GM23338 (cell line): ENCODE measurements at regions not wholly inside any gene's neighbourhood (a gene's known extent, or its start where the extent isn't known, plus 50 kb on each side); places are given as distances from the start of the nearest gene placed in this dataset.

ENCODE experiments used
- ATAC-seq: fragments of 200-7000 bp; cut with Tn5 transposase; 3 replicates; pipeline ENCODE4 v1.9.1; 2020
- DNase-seq: peaks from one replicate; pipeline ENCODE4 v3.0.0-alpha.2; 2015; ENCODE audit warnings: low spot score
- H2AFZ ChIP-seq: fragments of 200-600 bp; sonication (generic); 2 replicates; pipeline ENCODE4 v1.8.0; 2016; ENCODE audit warnings: antibody characterized with exemption, mild to moderate bottlenecking, moderate library complexity
- H3F3A ChIP-seq: fragments of 200-600 bp; sonication (generic); replicated peaks from 2 replicates; pipeline ENCODE4 v1.8.0; 2017; ENCODE audit warnings: antibody characterized with exemption, mixed run types, low read depth
- H3K27ac ChIP-seq: fragments of 200-600 bp; sonication (generic); 2 replicates; pipeline ENCODE4 v1.6.1; 2016; ENCODE audit warnings: low read depth
- H3K27me3 ChIP-seq: fragments of 200-600 bp; sonication (generic); 2 replicates; pipeline ENCODE4 v1.8.0; 2016; ENCODE audit warnings: mild to moderate bottlenecking, mixed run types, moderate library complexity; ENCODE audit not compliant: insufficient read depth
- H3K36me3 ChIP-seq: fragments of 200-600 bp; sonication (generic); 2 replicates; pipeline ENCODE4 v1.8.0; 2016; ENCODE audit warnings: mild to moderate bottlenecking; ENCODE audit not compliant: insufficient read depth
- H3K4me1 ChIP-seq: fragments of 200-600 bp; sonication (generic); 2 replicates; pipeline ENCODE4 v1.8.0; 2016; ENCODE audit warnings: mild to moderate bottlenecking, moderate library complexity; ENCODE audit not compliant: insufficient read depth
- H3K4me2 ChIP-seq: fragments of 200-600 bp; sonication (generic); 2 replicates; pipeline ENCODE4 v1.7.1; 2017; ENCODE audit warnings: mixed run types
- H3K4me3 ChIP-seq: fragments of 200-600 bp; sonication (generic); 2 replicates; pipeline ENCODE4 v1.6.1; 2016; ENCODE audit warnings: mixed run types
- H3K79me2 ChIP-seq: fragments of 200-600 bp; sonication (generic); replicated peaks from 2 replicates; pipeline ENCODE4 v1.8.0; 2017; ENCODE audit warnings: mild to moderate bottlenecking; ENCODE audit not compliant: insufficient read depth
- H3K9me2 ChIP-seq: fragments of 200-600 bp; sonication (generic); 2 replicates; pipeline ENCODE4 v1.8.0; 2017; ENCODE audit not compliant: insufficient read depth
- H4K20me1 ChIP-seq: fragments of 200-600 bp; sonication (generic); replicated peaks from 2 replicates; pipeline ENCODE4 v1.8.0; 2017; ENCODE audit warnings: mild to moderate bottlenecking; ENCODE audit not compliant: insufficient read depth
- H3K27ac Mint-ChIP-seq: 2 replicates; pipeline ENCODE4 v1.8.0; 2020; ENCODE audit warnings: inconsistent platforms, mild to moderate bottlenecking, moderate library complexity, mixed read lengths
- H3K27me3 Mint-ChIP-seq: 3 replicates; pipeline ENCODE4 v1.8.0; 2022; ENCODE audit warnings: low read depth, mild to moderate bottlenecking, moderate library complexity, mixed read lengths, inconsistent platforms; ENCODE audit not compliant: insufficient read depth, poor library complexity
- H3K36me3 Mint-ChIP-seq: 3 replicates; pipeline ENCODE4 v1.8.0; 2021; ENCODE audit warnings: low read depth, mild to moderate bottlenecking, inconsistent platforms, moderate library complexity, mixed read lengths
- H3K4me1 Mint-ChIP-seq: 3 replicates; pipeline ENCODE4 v1.8.0; 2020; ENCODE audit warnings: mild to moderate bottlenecking, inconsistent platforms, mixed read lengths
- H3K4me3 Mint-ChIP-seq: 3 replicates; pipeline ENCODE4 v1.8.0; 2021; ENCODE audit warnings: moderate library complexity, mild to moderate bottlenecking, inconsistent platforms, mixed read lengths
- H3K9me3 Mint-ChIP-seq: 3 replicates; pipeline ENCODE4 v1.8.0; 2020; ENCODE audit warnings: moderate library complexity, mild to moderate bottlenecking, inconsistent platforms, mixed read lengths
- CREB1 ChIP-seq: fragments of 250-450 bp; sonication (Bioruptor Pico); IDR thresholded peaks from 2 replicates; pipeline ENCODE4 v1.5.0; 2020; ENCODE audit warnings: low read depth, mild to moderate bottlenecking, moderate library complexity
- EZH2 ChIP-seq: fragments of 200-600 bp; sonication (generic); IDR thresholded peaks from one replicate; pipeline ENCODE4 v1.8.0; 2017; ENCODE audit warnings: antibody characterized with exemption, mild to moderate bottlenecking, low read depth; ENCODE audit not compliant: unreplicated experiment
- EZH2phosphoT487 ChIP-seq: fragments of 200-600 bp; sonication (generic); IDR thresholded peaks from one replicate; pipeline ENCODE4 v1.8.1; 2018; ENCODE audit warnings: antibody characterized with exemption; ENCODE audit not compliant: unreplicated experiment
- JUNB ChIP-seq: IDR thresholded peaks from one replicate; pipeline ENCODE4 v1.6.1; 2016; ENCODE audit warnings: antibody characterized with exemption; ENCODE audit not compliant: unreplicated experiment
- NANOG ChIP-seq: IDR thresholded peaks from 2 replicates; pipeline ENCODE4 v1.6.1; 2016; ENCODE audit warnings: antibody characterized with exemption, borderline replicate concordance
- POLR2AphosphoS5 ChIP-seq: IDR thresholded peaks from 2 replicates; pipeline ENCODE4 v1.6.1; 2016; ENCODE audit warnings: antibody characterized with exemption, low read depth
- STAT1 ChIP-seq: IDR thresholded peaks from one replicate; pipeline ENCODE4 v1.6.1; 2016; ENCODE audit warnings: antibody characterized with exemption; ENCODE audit not compliant: unreplicated experiment
- ZNF114 ChIP-seq: fragments of 250-450 bp; sonication (Bioruptor Pico); IDR thresholded peaks from 2 replicates; pipeline ENCODE4 v1.5.0; 2020; ENCODE audit warnings: mild to moderate bottlenecking, moderate library complexity
- ZNF331 ChIP-seq: fragments of 250-450 bp; sonication (Bioruptor Pico); IDR thresholded peaks from 2 replicates; pipeline ENCODE4 v1.5.0; 2020; ENCODE audit warnings: low read depth, mild to moderate bottlenecking, moderate library complexity
- TF ChIP-seq, protein P1 (sequence below): fragments of 250-450 bp; sonication (Bioruptor Pico); IDR thresholded peaks from 2 replicates; pipeline ENCODE4 v1.5.0; 2020; ENCODE audit warnings: mild to moderate bottlenecking, moderate library complexity
- TF ChIP-seq, protein P2 (sequence below): IDR thresholded peaks from one replicate; pipeline ENCODE4 v1.6.1; 2018; ENCODE audit warnings: antibody characterized with exemption; ENCODE audit not compliant: unreplicated experiment
- TF ChIP-seq, protein P3 (sequence below): IDR thresholded peaks from 2 replicates; pipeline ENCODE4 v1.6.1; 2016; ENCODE audit warnings: antibody characterized with exemption
- TF ChIP-seq, protein P4 (sequence below), 2 experiments: fragments of 200-600 bp in 1 of 2; sonication (generic) in 1 of 2; conservative IDR thresholded peaks; 2 replicates each; pipeline versions ENCODE4 v1.5.1 to v1.6.1; 2016 to 2017; ENCODE audit warnings: antibody characterized with exemption in 2 of 2, low read depth in 2 of 2, mild to moderate bottlenecking in 2 of 2, moderate library complexity in 1 of 2

DNA sequence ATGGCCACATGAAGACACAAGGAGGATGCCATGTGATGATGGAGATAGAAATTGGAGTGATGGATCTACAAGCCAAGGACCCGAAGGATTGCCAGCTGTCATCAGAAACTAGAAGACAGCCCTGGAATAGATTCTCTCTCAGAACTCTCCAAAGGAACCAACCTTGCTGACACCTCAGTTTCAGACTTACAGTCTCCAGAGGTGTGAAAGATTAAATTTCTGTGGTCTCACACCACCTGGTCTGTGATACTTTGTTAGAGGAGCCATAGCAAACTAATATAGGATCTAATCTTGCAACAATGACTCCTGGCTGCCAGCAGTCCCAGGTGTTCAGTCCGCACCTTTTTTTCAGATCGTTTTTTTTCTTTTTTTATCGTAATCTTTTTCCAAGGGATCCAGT, 647.3 kb upstream of the GHITM start:
- H2AFZ ChIP-seq, result no peak overlapping the region
- H3K27me3 ChIP-seq, result no peaks in the 10 kb centered on the region
- H3K36me3 ChIP-seq, result no peaks in the 10 kb centered on the region; the same call in 1 of the 2 replicates
- Mint-ChIP-seq H3K27ac (no peak overlapping the region), H3K4me3 (no peak overlapping the region), H3K9me3 (no peaks in the 10 kb centered on the region), H3K27me3 (no peaks in the 10 kb centered on the region), H3K36me3 (no peaks in the 10 kb centered on the region), H3K4me1 (no peaks in the 10 kb centered on the region)
- no peak overlapping the region for H3K4me3 ChIP-seq
- no peak overlapping the region for H3K27ac ChIP-seq
- TF ChIP-seq ZNF331 (CRISPR knock-in tag) (no peak), NANOG (no peak), POLR2AphosphoS5 (no peak), EZH2 (no peak), STAT1 (no peak), CREB1 (CRISPR knock-in tag) (no peak), ZNF114 (no peak), EZH2phosphoT487 (no peak), JUNB (no peak)
- TF ChIP-seq, protein P1, sequence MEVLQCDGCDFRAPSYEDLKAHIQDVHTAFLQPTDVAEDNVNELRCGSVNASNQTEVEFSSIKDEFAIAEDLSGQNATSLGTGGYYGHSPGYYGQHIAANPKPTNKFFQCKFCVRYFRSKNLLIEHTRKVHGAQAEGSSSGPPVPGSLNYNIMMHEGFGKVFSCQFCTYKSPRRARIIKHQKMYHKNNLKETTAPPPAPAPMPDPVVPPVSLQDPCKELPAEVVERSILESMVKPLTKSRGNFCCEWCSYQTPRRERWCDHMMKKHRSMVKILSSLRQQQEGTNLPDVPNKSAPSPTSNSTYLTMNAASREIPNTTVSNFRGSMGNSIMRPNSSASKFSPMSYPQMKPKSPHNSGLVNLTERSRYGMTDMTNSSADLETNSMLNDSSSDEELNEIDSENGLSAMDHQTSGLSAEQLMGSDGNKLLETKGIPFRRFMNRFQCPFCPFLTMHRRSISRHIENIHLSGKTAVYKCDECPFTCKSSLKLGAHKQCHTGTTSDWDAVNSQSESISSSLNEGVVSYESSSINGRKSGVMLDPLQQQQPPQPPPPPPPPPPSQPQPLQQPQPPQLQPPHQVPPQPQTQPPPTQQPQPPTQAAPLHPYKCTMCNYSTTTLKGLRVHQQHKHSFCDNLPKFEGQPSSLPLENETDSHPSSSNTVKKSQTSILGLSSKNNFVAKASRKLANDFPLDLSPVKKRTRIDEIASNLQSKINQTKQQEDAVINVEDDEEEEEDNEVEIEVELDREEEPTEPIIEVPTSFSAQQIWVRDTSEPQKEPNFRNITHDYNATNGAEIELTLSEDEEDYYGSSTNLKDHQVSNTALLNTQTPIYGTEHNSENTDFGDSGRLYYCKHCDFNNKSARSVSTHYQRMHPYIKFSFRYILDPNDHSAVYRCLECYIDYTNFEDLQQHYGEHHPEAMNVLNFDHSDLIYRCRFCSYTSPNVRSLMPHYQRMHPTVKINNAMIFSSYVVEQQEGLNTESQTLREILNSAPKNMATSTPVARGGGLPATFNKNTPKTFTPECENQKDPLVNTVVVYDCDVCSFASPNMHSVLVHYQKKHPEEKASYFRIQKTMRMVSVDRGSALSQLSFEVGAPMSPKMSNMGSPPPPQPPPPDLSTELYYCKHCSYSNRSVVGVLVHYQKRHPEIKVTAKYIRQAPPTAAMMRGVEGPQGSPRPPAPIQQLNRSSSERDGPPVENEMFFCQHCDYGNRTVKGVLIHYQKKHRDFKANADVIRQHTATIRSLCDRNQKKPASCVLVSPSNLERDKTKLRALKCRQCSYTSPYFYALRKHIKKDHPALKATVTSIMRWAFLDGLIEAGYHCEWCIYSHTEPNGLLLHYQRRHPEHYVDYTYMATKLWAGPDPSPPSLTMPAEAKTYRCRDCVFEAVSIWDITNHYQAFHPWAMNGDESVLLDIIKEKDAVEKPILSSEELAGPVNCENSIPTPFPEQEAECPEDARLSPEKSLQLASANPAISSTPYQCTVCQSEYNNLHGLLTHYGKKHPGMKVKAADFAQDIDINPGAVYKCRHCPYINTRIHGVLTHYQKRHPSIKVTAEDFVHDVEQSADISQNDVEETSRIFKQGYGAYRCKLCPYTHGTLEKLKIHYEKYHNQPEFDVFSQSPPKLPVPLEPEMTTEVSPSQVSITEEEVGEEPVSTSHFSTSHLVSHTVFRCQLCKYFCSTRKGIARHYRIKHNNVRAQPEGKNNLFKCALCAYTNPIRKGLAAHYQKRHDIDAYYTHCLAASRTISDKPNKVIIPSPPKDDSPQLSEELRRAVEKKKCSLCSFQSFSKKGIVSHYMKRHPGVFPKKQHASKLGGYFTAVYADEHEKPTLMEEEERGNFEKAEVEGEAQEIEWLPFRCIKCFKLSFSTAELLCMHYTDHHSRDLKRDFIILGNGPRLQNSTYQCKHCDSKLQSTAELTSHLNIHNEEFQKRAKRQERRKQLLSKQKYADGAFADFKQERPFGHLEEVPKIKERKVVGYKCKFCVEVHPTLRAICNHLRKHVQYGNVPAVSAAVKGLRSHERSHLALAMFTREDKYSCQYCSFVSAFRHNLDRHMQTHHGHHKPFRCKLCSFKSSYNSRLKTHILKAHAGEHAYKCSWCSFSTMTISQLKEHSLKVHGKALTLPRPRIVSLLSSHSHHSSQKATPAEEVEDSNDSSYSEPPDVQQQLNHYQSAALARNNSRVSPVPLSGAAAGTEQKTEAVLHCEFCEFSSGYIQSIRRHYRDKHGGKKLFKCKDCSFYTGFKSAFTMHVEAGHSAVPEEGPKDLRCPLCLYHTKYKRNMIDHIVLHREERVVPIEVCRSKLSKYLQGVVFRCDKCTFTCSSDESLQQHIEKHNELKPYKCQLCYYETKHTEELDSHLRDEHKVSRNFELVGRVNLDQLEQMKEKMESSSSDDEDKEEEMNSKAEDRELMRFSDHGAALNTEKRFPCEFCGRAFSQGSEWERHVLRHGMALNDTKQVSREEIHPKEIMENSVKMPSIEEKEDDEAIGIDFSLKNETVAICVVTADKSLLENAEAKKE (CRISPR knock-in tag), result no peak
- TF ChIP-seq, protein P2, sequence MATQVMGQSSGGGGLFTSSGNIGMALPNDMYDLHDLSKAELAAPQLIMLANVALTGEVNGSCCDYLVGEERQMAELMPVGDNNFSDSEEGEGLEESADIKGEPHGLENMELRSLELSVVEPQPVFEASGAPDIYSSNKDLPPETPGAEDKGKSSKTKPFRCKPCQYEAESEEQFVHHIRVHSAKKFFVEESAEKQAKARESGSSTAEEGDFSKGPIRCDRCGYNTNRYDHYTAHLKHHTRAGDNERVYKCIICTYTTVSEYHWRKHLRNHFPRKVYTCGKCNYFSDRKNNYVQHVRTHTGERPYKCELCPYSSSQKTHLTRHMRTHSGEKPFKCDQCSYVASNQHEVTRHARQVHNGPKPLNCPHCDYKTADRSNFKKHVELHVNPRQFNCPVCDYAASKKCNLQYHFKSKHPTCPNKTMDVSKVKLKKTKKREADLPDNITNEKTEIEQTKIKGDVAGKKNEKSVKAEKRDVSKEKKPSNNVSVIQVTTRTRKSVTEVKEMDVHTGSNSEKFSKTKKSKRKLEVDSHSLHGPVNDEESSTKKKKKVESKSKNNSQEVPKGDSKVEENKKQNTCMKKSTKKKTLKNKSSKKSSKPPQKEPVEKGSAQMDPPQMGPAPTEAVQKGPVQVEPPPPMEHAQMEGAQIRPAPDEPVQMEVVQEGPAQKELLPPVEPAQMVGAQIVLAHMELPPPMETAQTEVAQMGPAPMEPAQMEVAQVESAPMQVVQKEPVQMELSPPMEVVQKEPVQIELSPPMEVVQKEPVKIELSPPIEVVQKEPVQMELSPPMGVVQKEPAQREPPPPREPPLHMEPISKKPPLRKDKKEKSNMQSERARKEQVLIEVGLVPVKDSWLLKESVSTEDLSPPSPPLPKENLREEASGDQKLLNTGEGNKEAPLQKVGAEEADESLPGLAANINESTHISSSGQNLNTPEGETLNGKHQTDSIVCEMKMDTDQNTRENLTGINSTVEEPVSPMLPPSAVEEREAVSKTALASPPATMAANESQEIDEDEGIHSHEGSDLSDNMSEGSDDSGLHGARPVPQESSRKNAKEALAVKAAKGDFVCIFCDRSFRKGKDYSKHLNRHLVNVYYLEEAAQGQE, result no peak
- TF ChIP-seq, protein P3, sequence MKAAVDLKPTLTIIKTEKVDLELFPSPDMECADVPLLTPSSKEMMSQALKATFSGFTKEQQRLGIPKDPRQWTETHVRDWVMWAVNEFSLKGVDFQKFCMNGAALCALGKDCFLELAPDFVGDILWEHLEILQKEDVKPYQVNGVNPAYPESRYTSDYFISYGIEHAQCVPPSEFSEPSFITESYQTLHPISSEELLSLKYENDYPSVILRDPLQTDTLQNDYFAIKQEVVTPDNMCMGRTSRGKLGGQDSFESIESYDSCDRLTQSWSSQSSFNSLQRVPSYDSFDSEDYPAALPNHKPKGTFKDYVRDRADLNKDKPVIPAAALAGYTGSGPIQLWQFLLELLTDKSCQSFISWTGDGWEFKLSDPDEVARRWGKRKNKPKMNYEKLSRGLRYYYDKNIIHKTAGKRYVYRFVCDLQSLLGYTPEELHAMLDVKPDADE, result no peak
- TF ChIP-seq, protein P4, sequence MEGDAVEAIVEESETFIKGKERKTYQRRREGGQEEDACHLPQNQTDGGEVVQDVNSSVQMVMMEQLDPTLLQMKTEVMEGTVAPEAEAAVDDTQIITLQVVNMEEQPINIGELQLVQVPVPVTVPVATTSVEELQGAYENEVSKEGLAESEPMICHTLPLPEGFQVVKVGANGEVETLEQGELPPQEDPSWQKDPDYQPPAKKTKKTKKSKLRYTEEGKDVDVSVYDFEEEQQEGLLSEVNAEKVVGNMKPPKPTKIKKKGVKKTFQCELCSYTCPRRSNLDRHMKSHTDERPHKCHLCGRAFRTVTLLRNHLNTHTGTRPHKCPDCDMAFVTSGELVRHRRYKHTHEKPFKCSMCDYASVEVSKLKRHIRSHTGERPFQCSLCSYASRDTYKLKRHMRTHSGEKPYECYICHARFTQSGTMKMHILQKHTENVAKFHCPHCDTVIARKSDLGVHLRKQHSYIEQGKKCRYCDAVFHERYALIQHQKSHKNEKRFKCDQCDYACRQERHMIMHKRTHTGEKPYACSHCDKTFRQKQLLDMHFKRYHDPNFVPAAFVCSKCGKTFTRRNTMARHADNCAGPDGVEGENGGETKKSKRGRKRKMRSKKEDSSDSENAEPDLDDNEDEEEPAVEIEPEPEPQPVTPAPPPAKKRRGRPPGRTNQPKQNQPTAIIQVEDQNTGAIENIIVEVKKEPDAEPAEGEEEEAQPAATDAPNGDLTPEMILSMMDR (conservative IDR thresholded peaks at IDR 0.05; ENCODE audit: low read depth in 2 of 2), result no peak
- H3K4me2 ChIP-seq, result no peak overlapping the region
- no peaks in the 10 kb centered on the region for H3K9me2 ChIP-seq
- H3K79me2 ChIP-seq, result no peaks in the 10 kb centered on the region
- no peaks in the 10 kb centered on the region for H4K20me1 ChIP-seq
- ATAC-seq (no peak), DNase-seq (no peak)
- H3K4me1 ChIP-seq, result no peaks in the 10 kb centered on the region
- H3F3A ChIP-seq, result no peaks in the 10 kb centered on the region
